Hippocampal formation (tissue), 2 donors: ENCODE measurements at regions not wholly inside any gene's neighbourhood (a gene's known extent, or its start where the extent isn't known, plus 50 kb on each side); places are given as distances from the start of the nearest gene placed in this dataset.

Experiments
- DNase-seq, 2 donors: peaks; one replicate each; lab custom pipeline; 2025; lab: John Stamatoyannopoulos, UW

GRCh38 chr9:126017758-126018157, 270.6 kb downstream of the PBX3 start:
- DNase-seq: no peak

DNA sequence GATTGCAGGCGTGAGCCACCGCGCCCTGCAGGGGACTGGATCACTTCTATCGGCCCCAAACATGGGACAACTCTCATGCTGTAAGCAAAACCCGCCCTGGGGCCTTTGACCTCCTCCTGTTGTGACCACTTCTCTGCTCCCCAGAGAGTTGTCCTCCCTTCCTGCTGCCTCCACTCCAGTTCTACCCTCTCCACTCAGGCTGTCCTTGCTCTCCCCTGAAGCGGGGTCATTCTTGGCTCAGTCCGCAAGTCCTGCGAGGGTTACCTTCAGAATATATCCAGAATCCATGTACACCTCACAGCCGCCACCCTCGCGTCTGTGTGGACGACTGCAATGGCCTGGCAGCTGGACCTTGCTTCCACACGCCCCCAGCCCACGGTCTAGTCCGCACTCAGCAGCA, 273.7 kb downstream of the PBX3 start:
- DNase-seq: no peak

DNA sequence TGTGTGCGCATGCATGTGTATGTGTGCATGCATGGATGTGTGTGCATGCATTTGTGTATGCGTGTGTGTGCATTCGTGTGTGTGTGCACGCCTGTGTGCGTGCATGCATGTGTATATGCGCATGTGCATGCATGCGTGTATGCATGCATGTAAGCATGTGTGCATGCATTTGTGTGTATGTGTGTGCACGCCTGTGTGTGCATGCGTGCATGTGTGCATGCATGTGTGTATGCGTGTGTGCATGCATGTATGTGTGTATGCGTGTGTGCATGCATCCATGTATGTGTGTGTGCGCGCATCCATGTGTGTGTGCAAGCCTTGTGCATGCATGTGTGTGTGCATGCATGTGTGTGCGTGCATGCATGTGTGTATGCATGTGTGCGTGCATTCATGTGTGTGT, 276.8 kb downstream of the PBX3 start:
- DNase-seq: no peak

GRCh38 chr9:126024581-126025230, 277.5 kb downstream of the PBX3 start:
- DNase-seq: no peak

DNA sequence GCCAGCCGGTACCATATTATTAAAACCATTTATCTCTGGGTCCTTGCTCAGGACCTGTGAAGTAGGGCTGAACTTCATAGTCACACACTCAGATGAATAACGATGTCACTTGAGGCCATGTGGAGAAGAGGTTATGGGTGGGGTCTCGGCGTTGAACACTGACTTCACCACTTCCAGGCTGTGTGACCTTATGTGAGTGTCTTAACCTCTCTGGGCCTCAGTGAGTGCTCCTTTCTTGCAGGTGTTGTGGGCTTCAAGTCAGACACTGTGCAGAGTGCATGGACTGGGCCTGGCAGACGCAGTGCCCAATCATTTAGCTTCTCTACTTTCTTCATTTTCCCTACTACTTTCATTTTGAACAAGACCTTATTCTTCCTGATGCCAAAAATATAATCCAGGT, 278.8 kb downstream of the PBX3 start:
- DNase-seq: no peak

DNA sequence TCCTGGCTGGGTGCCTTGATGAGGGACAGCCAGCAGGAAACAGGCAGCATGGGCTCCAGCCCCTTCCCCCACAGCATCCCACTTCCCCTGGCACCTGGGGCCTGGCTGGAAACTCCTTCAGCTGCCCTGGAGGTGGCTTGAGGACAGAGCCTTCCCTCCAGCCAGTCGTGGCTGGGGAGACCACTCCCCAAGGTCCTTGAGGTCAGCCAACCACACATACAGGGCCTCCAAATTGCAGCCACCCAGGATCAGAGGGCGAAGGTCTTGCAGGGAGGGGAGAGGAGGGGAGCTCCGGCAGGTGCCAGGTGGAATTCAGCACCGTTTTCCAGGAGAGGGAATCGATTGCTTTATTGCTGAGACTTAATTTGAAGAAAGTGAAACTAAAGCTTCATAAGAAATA, 280.4 kb downstream of the PBX3 start:
- DNase-seq: no peak

GRCh38 chr9:126028746-126029145, 281.6 kb downstream of the PBX3 start:
- DNase-seq: no peak

DNA sequence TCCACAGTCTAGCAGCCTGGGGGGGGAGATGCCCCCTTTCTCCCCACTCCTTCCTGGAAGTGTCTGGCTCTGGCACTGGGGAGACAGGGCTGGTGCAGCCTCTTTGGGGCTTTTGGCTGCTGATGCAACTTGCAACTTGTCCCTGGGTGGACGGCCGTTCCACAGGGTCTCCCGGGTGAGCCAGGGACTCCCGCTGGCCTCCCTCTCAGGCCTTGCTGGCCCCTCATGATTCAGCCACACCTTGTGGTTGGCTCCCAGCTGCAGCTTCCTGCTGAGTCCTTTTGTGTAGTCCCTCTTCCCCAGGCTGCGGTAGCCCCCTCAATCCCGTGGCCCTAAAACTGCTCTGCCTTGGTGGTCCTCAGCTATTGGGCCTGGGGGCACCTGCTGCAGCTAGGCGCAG, 283.5 kb downstream of the PBX3 start:
- DNase-seq: no peak

GRCh38 chr9:126031116-126031515, 283.9 kb downstream of the PBX3 start:
- no peak for DNase-seq

DNA sequence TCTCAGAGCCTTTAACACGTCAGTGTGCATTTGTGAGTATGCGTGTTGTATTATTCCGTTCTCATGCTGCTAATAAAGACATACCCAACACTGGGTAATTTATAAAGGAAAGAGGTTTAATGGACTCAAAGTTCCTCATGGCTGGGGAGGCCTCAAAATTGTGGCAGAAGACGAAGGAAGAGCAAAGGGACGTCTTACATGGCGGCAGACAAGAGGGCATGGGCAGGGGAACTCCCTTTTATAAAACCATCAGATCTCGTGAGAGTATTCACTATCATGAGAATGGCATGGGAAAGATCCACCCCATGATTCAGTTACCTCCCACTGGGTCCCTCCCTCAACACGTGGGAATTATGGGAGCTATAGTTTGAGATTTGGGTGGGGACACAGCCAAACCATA, 285.0 kb downstream of the PBX3 start:
- DNase-seq: no peak

DNA sequence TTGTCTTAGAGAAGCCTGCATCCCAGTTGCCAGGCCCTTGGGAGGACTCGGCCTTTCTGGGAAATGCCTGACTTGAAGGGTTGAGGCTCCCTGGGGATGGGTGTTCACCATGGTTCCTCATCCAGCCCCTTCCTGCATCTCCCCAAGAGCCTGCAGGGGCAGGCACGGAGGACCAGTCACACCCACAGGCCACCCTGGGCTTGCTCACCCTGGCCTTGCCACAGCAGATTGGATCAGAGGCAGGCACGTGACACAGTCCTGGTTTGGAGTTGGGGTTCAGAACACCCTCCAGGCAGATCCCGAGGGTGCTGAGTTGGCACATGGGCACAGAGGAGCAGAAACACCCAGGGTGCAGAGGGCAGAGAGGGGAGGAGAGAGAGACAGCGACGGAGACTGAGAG, 286.1 kb downstream of the PBX3 start:
- DNase-seq: no peak

DNA sequence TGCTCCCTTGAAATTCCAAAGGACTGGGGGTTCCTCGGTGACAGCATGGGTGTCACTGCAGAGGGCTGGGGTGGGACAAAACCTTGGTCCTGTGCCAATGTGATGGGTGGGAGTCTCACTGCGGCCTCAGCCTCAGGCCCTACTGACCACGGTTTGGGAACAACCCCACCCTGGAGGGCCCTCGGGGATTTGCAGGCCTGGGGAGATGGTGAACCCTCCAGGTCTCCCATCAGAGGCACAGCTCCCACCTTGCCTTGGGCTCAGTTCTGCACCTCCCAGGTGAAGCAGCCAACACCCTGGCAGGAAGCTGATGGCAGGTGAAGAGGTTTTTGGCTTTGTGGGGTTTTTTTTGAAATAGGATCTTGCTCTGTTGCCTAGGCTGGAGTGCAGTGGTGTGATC, 286.8 kb downstream of the PBX3 start:
- no peak for DNase-seq

DNA sequence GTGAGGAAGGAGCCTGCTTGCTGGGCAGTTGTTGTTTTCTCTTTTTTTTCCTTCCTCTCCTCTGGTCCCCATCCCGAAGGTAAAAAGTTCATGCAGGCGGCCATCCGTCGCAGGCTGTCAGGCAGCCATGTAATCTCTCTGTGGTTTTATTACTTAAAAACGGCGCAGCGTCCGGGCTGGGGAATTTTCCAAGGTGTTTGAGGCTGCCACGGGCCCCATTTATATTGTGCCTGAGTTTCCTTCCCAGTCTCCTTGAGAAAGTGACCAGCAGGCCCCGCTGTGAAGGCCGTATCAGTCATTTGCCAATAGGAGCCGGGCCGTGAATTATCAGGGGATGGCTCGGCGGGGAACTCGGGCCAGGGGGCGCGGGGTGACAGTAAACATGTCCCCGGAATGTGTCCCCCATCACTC, 289.7 kb downstream of the PBX3 start:
- DNase-seq: no peak

GRCh38 chr9:126038790-126039189, 287.8 kb upstream of the MVB12B start:
- no peak for DNase-seq

DNA sequence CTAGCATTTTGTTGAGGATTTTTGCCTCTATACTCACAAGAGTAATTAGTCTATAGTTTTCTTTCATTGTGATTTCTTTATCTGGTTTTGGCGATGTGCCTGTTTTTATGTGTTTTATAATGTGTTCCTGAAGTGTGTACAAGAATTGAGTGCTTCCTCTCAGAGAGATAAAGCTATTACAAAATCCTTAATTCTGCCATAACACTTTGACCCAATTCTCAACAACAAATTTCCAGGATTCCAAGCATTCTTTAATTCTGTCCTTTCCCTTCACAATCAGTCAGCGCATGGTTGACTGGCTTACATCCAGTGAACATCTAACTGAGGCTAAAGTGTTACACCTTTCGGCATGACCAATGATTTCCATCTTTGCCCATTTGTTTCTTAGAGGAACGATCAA, 282.9 kb upstream of the MVB12B start:
- no peak for DNase-seq

DNA sequence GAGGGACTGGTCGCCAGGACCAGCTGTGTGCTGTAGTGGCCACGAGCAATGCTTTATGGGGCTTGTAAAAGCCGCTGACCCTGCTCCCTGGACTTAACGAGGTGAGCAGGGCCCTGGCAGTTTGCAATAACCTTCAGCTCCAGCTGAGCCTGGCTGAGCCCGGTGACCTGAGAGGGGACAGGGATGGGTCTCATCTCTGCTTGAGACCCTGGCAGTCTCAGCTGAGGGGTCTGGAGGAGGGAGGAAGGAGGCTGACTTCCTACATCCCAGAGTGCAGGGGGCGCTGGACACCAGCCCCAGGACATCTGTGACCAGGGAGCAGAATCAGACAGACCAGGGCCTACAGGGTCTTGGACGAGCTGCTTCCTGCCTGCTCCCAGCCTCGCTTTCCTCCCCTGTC, 277.5 kb upstream of the MVB12B start:
- DNase-seq: no peak

DNA sequence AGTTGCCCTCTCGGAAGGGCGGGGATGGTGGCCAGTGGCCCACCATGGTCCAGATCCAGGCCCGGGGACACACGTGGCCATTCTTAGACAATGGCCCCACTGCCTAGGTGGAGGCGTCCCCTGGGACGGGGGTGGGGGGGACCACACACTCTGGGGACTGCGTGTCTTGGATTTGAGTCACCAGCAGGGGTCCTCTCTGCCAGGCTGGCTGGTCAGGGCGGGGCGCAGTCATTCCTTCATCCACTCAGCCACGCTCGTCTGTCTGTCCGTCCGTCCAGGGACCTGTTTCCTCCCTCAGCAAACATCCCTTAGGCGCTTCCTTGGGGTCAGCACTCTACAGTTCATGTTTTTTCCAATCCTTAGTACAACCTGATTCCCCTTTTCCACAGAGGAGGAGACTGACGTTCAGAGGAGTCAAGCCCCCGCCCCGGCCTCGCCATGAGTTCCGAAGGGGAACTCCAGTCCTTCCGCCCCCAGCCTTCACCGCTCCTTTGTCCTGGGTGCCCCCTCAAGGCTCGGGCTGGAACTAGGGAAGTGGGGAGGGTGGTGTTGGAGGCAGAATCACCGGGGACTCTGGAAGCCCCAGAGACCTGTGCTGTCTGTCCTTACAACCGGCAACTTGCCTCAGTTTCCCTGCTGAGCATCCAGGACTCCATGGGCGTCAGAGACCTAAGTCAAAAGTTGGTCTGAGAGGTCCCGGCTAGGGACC, 276.6 kb upstream of the MVB12B start:
- DNase-seq: no peak

GRCh38 chr9:126050605-126050990, 276.0 kb upstream of the MVB12B start:
- no peak for DNase-seq

GRCh38 chr9:126051446-126052130, 275.0 kb upstream of the MVB12B start:
- no peak for DNase-seq

- no peak for DNase-seq
Measured at GRCh38 chr9:126052791-126053190, 273.8 kb upstream of the MVB12B start.

DNA sequence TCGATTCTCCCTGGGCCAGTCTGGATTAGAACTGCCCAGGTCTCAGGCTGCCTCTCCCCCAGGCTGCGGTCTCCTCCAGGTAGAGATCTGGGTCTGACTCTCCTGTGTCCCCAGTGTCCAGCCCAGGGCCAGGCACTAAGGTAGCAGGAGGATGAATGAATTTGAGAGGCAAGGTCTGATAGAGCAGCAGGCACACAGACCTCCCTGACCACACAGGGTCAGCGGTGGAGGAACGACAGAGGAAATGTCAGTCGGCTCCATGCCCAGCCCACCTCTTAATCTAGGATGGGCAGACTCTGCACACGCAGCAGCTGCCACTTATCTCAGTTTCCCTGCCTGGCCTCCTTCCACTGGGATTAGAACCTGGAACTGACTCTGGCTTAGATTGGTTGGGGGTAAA, 272.7 kb upstream of the MVB12B start:
- DNase-seq: no peak

- DNase-seq: no peak
Measured at GRCh38 chr9:126055381-126055985, 271.1 kb upstream of the MVB12B start.
